Neural cell (in vitro differentiated cells): ENCODE measurements at regions not wholly inside any gene's neighbourhood (a gene's known extent, or its start where the extent isn't known, plus 50 kb on each side); places are given as distances from the start of the nearest gene placed in this dataset.

Experiments
- EP300 ChIP-seq: fragments of 450-650 bp; conservative IDR thresholded peaks from 2 replicates; pipeline ENCODE4 v1.6.1; 2014; ENCODE audit warnings: antibody characterized with exemption, mild to moderate bottlenecking, moderate library complexity; ENCODE audit not compliant: poor library complexity, severe bottlenecking
- EZH2 ChIP-seq: fragments of 200-600, 300-800 bp; shearing (Covaris generic), sonication (generic); IDR thresholded peaks from 2 replicates; pipeline ENCODE4 v1.6.1; 2014; ENCODE audit warnings: antibody characterized with exemption, low read length, borderline replicate concordance, mild to moderate bottlenecking; ENCODE audit not compliant: insufficient read depth, poor library complexity, severe bottlenecking
- POLR2AphosphoS5 ChIP-seq: IDR thresholded peaks from 2 replicates; pipeline ENCODE4 v1.6.1; 2012
- RAD21 ChIP-seq: fragments of 450-650 bp; conservative IDR thresholded peaks from 2 replicates; pipeline ENCODE4 v1.6.1; 2014; ENCODE audit warnings: antibody characterized with exemption, mild to moderate bottlenecking, moderate library complexity
- TAF1 ChIP-seq: IDR thresholded peaks from 2 replicates; pipeline ENCODE4 v1.6.1; 2012; ENCODE audit warnings: low read depth
- TF ChIP-seq, protein P1 (sequence below): fragments of 450-650 bp; IDR thresholded peaks from 2 replicates; pipeline ENCODE4 v1.5.1; 2014; ENCODE audit warnings: antibody characterized with exemption, mild to moderate bottlenecking, moderate library complexity; ENCODE audit not compliant: poor library complexity, severe bottlenecking

DNA sequence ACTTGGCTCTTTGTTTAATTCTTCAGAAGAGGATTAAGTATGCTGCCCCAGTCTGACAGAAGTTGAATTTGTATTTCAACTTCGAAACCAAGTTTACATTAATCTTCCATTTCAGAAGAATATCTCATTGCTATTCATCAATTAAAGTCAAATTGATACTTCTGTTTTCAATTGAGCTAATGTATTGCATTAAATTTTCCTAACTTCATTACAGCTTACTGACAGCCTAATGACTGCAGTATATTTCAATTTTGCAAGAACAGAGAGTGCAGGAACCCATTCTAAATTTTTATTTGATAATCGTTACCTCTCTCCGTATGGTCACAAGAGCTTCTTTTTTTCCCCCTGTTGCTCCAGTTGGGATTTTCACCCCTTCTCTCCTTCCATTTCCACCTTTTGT lies 218.0 kb downstream of the CALCRL start:
- TF ChIP-seq, protein P1, sequence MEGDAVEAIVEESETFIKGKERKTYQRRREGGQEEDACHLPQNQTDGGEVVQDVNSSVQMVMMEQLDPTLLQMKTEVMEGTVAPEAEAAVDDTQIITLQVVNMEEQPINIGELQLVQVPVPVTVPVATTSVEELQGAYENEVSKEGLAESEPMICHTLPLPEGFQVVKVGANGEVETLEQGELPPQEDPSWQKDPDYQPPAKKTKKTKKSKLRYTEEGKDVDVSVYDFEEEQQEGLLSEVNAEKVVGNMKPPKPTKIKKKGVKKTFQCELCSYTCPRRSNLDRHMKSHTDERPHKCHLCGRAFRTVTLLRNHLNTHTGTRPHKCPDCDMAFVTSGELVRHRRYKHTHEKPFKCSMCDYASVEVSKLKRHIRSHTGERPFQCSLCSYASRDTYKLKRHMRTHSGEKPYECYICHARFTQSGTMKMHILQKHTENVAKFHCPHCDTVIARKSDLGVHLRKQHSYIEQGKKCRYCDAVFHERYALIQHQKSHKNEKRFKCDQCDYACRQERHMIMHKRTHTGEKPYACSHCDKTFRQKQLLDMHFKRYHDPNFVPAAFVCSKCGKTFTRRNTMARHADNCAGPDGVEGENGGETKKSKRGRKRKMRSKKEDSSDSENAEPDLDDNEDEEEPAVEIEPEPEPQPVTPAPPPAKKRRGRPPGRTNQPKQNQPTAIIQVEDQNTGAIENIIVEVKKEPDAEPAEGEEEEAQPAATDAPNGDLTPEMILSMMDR, result no peak
- TF ChIP-seq TAF1 (no peak), POLR2AphosphoS5 (no peak), RAD21 (no peak), EP300 (no peak), EZH2 (no peak)
